Uterus (tissue), 3 donors: ENCODE measurements at regions not wholly inside any gene's neighbourhood (a gene's known extent, or its start where the extent isn't known, plus 50 kb on each side); places are given as distances from the start of the nearest gene placed in this dataset.

Experiments
- DNase-seq, 2 donors: peaks; one replicate each; pipeline ENCODE4 v3.0.0-alpha.2; 2019 to 2020
- H3K27ac ChIP-seq, 2 donors: fragments of 200-600 bp; sonication (generic); 1 replicate in 1 of 2; 2 replicates in 1 of 2; pipeline ENCODE4 v1.5.1; 2016 to 2018
- H3K27me3 ChIP-seq, 2 donors: fragments of 200-600 bp; sonication (generic); one replicate each; pipeline ENCODE4 v1.5.1; 2018 to 2019; ENCODE audit warnings: control low read depth in 1 of 2
- H3K36me3 ChIP-seq, 2 donors: fragments of 200-600 bp; sonication (generic); one replicate each; pipeline ENCODE4 v1.5.1; 2019; ENCODE audit warnings: control low read depth in 1 of 2
- H3K4me1 ChIP-seq, 2 donors: fragments of 200-600 bp; sonication (generic); one replicate each; pipeline ENCODE4 v1.5.1; 2018 to 2019; ENCODE audit warnings: control low read depth in 1 of 2
- H3K4me3 ChIP-seq, 2 donors: fragments of 200-600 bp; sonication (generic); 1 replicate in 1 of 2; 2 replicates in 1 of 2; pipeline ENCODE4 v1.5.1; 2018 to 2019; ENCODE audit warnings: mild to moderate bottlenecking in 1 of 2
- H3K9me3 ChIP-seq, 2 donors: fragments of 200-600 bp; sonication (generic); one replicate each; pipeline ENCODE4 v1.5.1; 2019; ENCODE audit warnings: control low read depth in 1 of 2
- CTCF ChIP-seq, 4 experiments: fragments of 200-600 bp in 2 of 4; fragments of 450-650 bp in 2 of 4; sonication (generic) in 2 of 4; IDR thresholded peaks; one replicate each; pipeline ENCODE4 v1.5.1; 2016 to 2019; ENCODE audit warnings: antibody characterized with exemption in 4 of 4, mild to moderate bottlenecking in 2 of 4, moderate library complexity in 1 of 4
- POLR2A ChIP-seq, 2 donors: fragments of 450-650 bp; IDR thresholded peaks; one replicate each; pipeline ENCODE4 v1.6.1; 2016; ENCODE audit warnings: antibody characterized with exemption in 2 of 2, mild to moderate bottlenecking in 1 of 2, moderate library complexity in 1 of 2
- intact Hi-C: fragments of 100-400 bp; cut with DNase I; formaldehyde crosslinking; loops from one replicate; pipeline ENCODE4 v1.15.1; 2023; ENCODE audit warnings: low total_unique reads
- donor health status: DM: yes; HTN: yes; CAD: no.

GRCh38 chr2:228709788-228710371 is 528.4 kb upstream of the SPHKAP start:
- Histone ChIP-seq H3K27me3 (no peaks in the 10 kb centered on the region), H3K4me3 (no peak overlapping the region), H3K4me1 (no peaks in the 10 kb centered on the region), H3K9me3 (no peaks in the 10 kb centered on the region), H3K36me3 (no peaks in the 10 kb centered on the region), H3K27ac (no peak overlapping the region)
- intact Hi-C loops = no loop called here
- DNase-seq = no peak
- TF ChIP-seq CTCF (IDR thresholded peaks at IDR 0.05) (no peak), POLR2A (IDR thresholded peaks at IDR 0.05) (no peak)

GRCh38 chr2:228707846-228708245 is 526.4 kb upstream of the SPHKAP start:
- H3K4me1 ChIP-seq = no peaks in the 10 kb centered on the region
- H3K9me3 ChIP-seq = no peaks in the 10 kb centered on the region
- H3K4me3 ChIP-seq = no peak overlapping the region
- TF ChIP-seq CTCF (IDR thresholded peaks at IDR 0.05) (no peak), POLR2A (IDR thresholded peaks at IDR 0.05) (no peak)
- no peaks in the 10 kb centered on the region for H3K36me3 ChIP-seq
- H3K27ac ChIP-seq = no peak overlapping the region
- no peak for DNase-seq
- H3K27me3 ChIP-seq = no peaks in the 10 kb centered on the region
- intact Hi-C loops = no loop called here

- TF ChIP-seq POLR2A (IDR thresholded peaks at IDR 0.05) (no peak), CTCF (IDR thresholded peaks at IDR 0.05) (no peak)
These were observed 523.8 kb upstream of the SPHKAP start for GRCh38 chr2:228705318-228705717.

GRCh38 chr2:228703152-228703551 is 521.7 kb upstream of the SPHKAP start:
- DNase-seq = no peak
- Histone ChIP-seq H3K27me3 (no peaks in the 10 kb centered on the region), H3K4me3 (no peak overlapping the region), H3K9me3 (no peaks in the 10 kb centered on the region), H3K4me1 (no peaks in the 10 kb centered on the region), H3K27ac (no peak overlapping the region), H3K36me3 (no peaks in the 10 kb centered on the region)
- TF ChIP-seq POLR2A (IDR thresholded peaks at IDR 0.05) (no peak), CTCF (IDR thresholded peaks at IDR 0.05) (no peak)
- intact Hi-C loops = no loop called here

More at GRCh38 chr2:228705318-228705717, 523.8 kb upstream of the SPHKAP start:
- intact Hi-C loops = no loop called here
- Histone ChIP-seq H3K36me3 (no peaks in the 10 kb centered on the region), H3K27ac (no peak overlapping the region), H3K4me3 (no peak overlapping the region), H3K27me3 (no peaks in the 10 kb centered on the region), H3K9me3 (no peaks in the 10 kb centered on the region), H3K4me1 (no peaks in the 10 kb centered on the region)
- DNase-seq = no peak

- H3K27ac ChIP-seq = no peak overlapping the region
- no peaks in the 10 kb centered on the region for H3K9me3 ChIP-seq
- TF ChIP-seq POLR2A (IDR thresholded peaks at IDR 0.05) = no peak
- no peak for TF ChIP-seq CTCF (IDR thresholded peaks at IDR 0.05)
- H3K27me3 ChIP-seq = no peaks in the 10 kb centered on the region
- intact Hi-C loops = no loop called here
- no peaks in the 10 kb centered on the region for H3K4me1 ChIP-seq
- H3K36me3 ChIP-seq = no peaks in the 10 kb centered on the region
- no peak overlapping the region for H3K4me3 ChIP-seq
- no peak for DNase-seq
These were observed 520.0 kb upstream of the SPHKAP start for GRCh38 chr2:228701506-228701905.
